ENCODE measurements at regions not wholly inside any gene's neighbourhood (a gene's known extent, or its start where the extent isn't known, plus 50 kb on each side); places are given as distances from the start of the nearest gene placed in this dataset.

GRCh38 chr21:33981391-33982101 is 65.9 kb upstream of the ATP5PO start:
- no peak for TF ChIP-seq CTCF (IDR thresholded peaks at IDR 0.05; ENCODE audit: low read depth, low read length)
- CTCF ChIA-PET, result no interaction called here
- no peak overlapping the region for H3K27ac ChIP-seq (ENCODE audit: low read depth, low read length)

GRCh38 chr21:33980276-33980916 is 64.8 kb upstream of the ATP5PO start:
- Histone ChIP-seq H3K4me3 (ENCODE audit: low read depth, low read length) (no peak overlapping the region), H3K9me3 (ENCODE audit: control insufficient read depth, insufficient read depth, low read length) (peaks cover 3% of the 10 kb centered on the region; the same call in 1 of the 2 replicates), H3K27ac (ENCODE audit: low read depth, low read length) (no peak overlapping the region), H3K27me3 (ENCODE audit: control insufficient read depth, insufficient read depth, low read length) (no peaks in the 10 kb centered on the region)
- ChIA-PET POLR2A (no interaction called here), CTCF (interaction anchor here (0.6 kb wide), 1 partner anchor 18 kb away, joined by 3 read pairs; no protein-coding TSS in a partner anchor)
- DNase-seq (ENCODE audit: low read depth, low spot score), result no peak
- TF ChIP-seq CTCF (IDR thresholded peaks at IDR 0.05; ENCODE audit: low read depth, low read length), result no peak

More at GRCh38 chr21:33981391-33982101, 65.9 kb upstream of the ATP5PO start:
- Histone ChIP-seq H3K4me3 (ENCODE audit: low read depth, low read length) (no peak overlapping the region), H3K9me3 (ENCODE audit: control insufficient read depth, insufficient read depth, low read length) (peaks cover 3% of the 10 kb centered on the region; the same call in 1 of the 2 replicates), H3K27me3 (ENCODE audit: control insufficient read depth, insufficient read depth, low read length) (no peaks in the 10 kb centered on the region)
- DNase-seq (ENCODE audit: low read depth, low spot score), result no peak
- POLR2A ChIA-PET, result no interaction called here

- CTCF ChIA-PET, result no interaction called here
Measured at GRCh38 chr21:33978585-33978984, 63.0 kb upstream of the ATP5PO start.

GRCh38 chr21:33977721-33978369 is 62.2 kb upstream of the ATP5PO start:
- Histone ChIP-seq H3K4me3 (ENCODE audit: low read depth, low read length) (no peak overlapping the region), H3K9me3 (ENCODE audit: control insufficient read depth, insufficient read depth, low read length) (no peaks in the 10 kb centered on the region), H3K27me3 (ENCODE audit: control insufficient read depth, insufficient read depth, low read length) (no peaks in the 10 kb centered on the region), H3K27ac (ENCODE audit: low read depth, low read length) (peak overlapping the region; percentile 74)
- POLR2A ChIA-PET, result interaction anchor here (1.1 to 2.3 kb wide), 2 partner anchors 30 to 95 kb away, joined by 3 to 12 read pairs; partner anchors contain the start of genes MRPS6 and SLC5A3
- DNase-seq (ENCODE audit: low read depth, low spot score), result no peak
- no peak for TF ChIP-seq CTCF (IDR thresholded peaks at IDR 0.05; ENCODE audit: low read depth, low read length)
- CTCF ChIA-PET, result no interaction called here

More at GRCh38 chr21:33978585-33978984, 63.0 kb upstream of the ATP5PO start:
- H3K4me3 ChIP-seq (ENCODE audit: low read depth, low read length), result no peak overlapping the region
- no peak for TF ChIP-seq CTCF (IDR thresholded peaks at IDR 0.05; ENCODE audit: low read depth, low read length)
- H3K27me3 ChIP-seq (ENCODE audit: control insufficient read depth, insufficient read depth, low read length), result no peaks in the 10 kb centered on the region
- no peaks in the 10 kb centered on the region for H3K9me3 ChIP-seq (ENCODE audit: control insufficient read depth, insufficient read depth, low read length)
- POLR2A ChIA-PET, result no interaction called here
- H3K27ac ChIP-seq (ENCODE audit: low read depth, low read length), result no peak overlapping the region
- no peak for DNase-seq (ENCODE audit: low read depth, low spot score)
